ENCODE measurements at regions not wholly inside any gene's neighbourhood (a gene's known extent, or its start where the extent isn't known, plus 50 kb on each side); places are given as distances from the start of the nearest gene placed in this dataset.

- DNase-seq (ENCODE audit: low read depth in 2 of 2), result no peak
Observed at GRCh38 chr3:159532577-159532976, 456.1 kb upstream of the IL12A start.

- no peak for DNase-seq (ENCODE audit: low read depth in 2 of 2)
Observed at GRCh38 chr3:159534496-159534895, 454.1 kb upstream of the IL12A start.

- no peak for DNase-seq (ENCODE audit: low read depth in 2 of 2)
Observed at GRCh38 chr3:159536876-159537275, 451.8 kb upstream of the IL12A start.

GRCh38 chr3:159538507-159538906 is 450.1 kb upstream of the IL12A start:
- no peak for DNase-seq (ENCODE audit: low read depth in 2 of 2)

- DNase-seq (ENCODE audit: low read depth in 2 of 2), result no peak
Observed at GRCh38 chr3:159540882-159541495, 447.6 kb upstream of the IL12A start.

- DNase-seq (ENCODE audit: low read depth in 2 of 2), result no peak
Observed at GRCh38 chr3:159548675-159549335, 439.8 kb upstream of the IL12A start.

- DNase-seq (ENCODE audit: low read depth in 2 of 2), result no peak
Observed at GRCh38 chr3:159555205-159555604, 433.4 kb upstream of the IL12A start.

- no peak for DNase-seq (ENCODE audit: low read depth in 2 of 2)
Observed at GRCh38 chr3:159559771-159560170, 428.9 kb upstream of the IL12A start.

GRCh38 chr3:159560214-159560979 is 428.2 kb upstream of the IL12A start:
- DNase-seq (ENCODE audit: low read depth in 2 of 2), result no peak

- DNase-seq (ENCODE audit: low read depth in 2 of 2), result no peak
Observed at GRCh38 chr3:159565313-159565712, 423.3 kb upstream of the IL12A start.

GRCh38 chr3:159583662-159584061 is 405.0 kb upstream of the IL12A start:
- no peak for DNase-seq (ENCODE audit: low read depth in 2 of 2)

- no peak for DNase-seq (ENCODE audit: low read depth in 2 of 2)
Observed at GRCh38 chr3:159584421-159584820, 404.2 kb upstream of the IL12A start.

- no peak for DNase-seq (ENCODE audit: low read depth in 2 of 2)
Observed at GRCh38 chr3:159586571-159587202, 401.9 kb upstream of the IL12A start.

- no peak for DNase-seq (ENCODE audit: low read depth in 2 of 2)
Observed at GRCh38 chr3:159593927-159594605, 394.6 kb upstream of the IL12A start.

- DNase-seq (ENCODE audit: low read depth in 2 of 2), result no peak
Observed at GRCh38 chr3:159600291-159600690, 388.3 kb upstream of the IL12A start.

- DNase-seq (ENCODE audit: low read depth in 2 of 2), result no peak
Observed at GRCh38 chr3:159604151-159604581, 384.5 kb upstream of the IL12A start.

- no peak for DNase-seq (ENCODE audit: low read depth in 2 of 2)
Observed at GRCh38 chr3:159605101-159605500, 383.5 kb upstream of the IL12A start.

GRCh38 chr3:159605776-159606175 is 382.9 kb upstream of the IL12A start:
- no peak for DNase-seq (ENCODE audit: low read depth in 2 of 2)

- DNase-seq (ENCODE audit: low read depth in 2 of 2), result no peak
Observed at GRCh38 chr3:159607856-159608255, 380.8 kb upstream of the IL12A start.

GRCh38 chr3:159608311-159608710 is 380.3 kb upstream of the IL12A start:
- DNase-seq (ENCODE audit: low read depth in 2 of 2), result no peak

GRCh38 chr3:159609625-159610024 is 379.0 kb upstream of the IL12A start:
- no peak for DNase-seq (ENCODE audit: low read depth in 2 of 2)
